ENCODE measurements at regions not wholly inside any gene's neighbourhood (a gene's known extent, or its start where the extent isn't known, plus 50 kb on each side); places are given as distances from the start of the nearest gene placed in this dataset.

- TF ChIP-seq CTCF (IDR thresholded peaks at IDR 0.05) (no peak), POLR2A (IDR thresholded peaks at IDR 0.05) (no peak)
Observed at GRCh38 chr2:19219060-19219459, 139.4 kb downstream of the OSR1 start.

All from esophagus squamous epithelium (tissue), 4 donors.